SKM-1 (cell line): ENCODE measurements at regions not wholly inside any gene's neighbourhood (a gene's known extent, or its start where the extent isn't known, plus 50 kb on each side); places are given as distances from the start of the nearest gene placed in this dataset.
"Not testable (repeated sequence)": the region's sequence is repeated elsewhere in the genome, so short reads cannot be mapped to it uniquely, and the experiment has no call there.

Experiments
- DNase-seq: peaks from one replicate; lab custom pipeline; 2025; ENCODE audit not compliant: unreplicated experiment; lab: John Stamatoyannopoulos, UW

- no peak for DNase-seq
These were observed 150.9 kb upstream of the STMND1 start for GRCh38 chr6:16950825-16951495.

GRCh38 chr6:16950302-16950701, 151.5 kb upstream of the STMND1 start:
- no peak for DNase-seq

- no peak for DNase-seq
These were observed 152.1 kb upstream of the STMND1 start for GRCh38 chr6:16949716-16950115.

- DNase-seq = no peak
These were observed 153.5 kb upstream of the STMND1 start for GRCh38 chr6:16948396-16948795.

GRCh38 chr6:16947375-16948015, 154.4 kb upstream of the STMND1 start:
- DNase-seq = no peak

- no peak for DNase-seq
These were observed 157.3 kb upstream of the STMND1 start for GRCh38 chr6:16944596-16944995.

- no peak for DNase-seq
These were observed 162.0 kb upstream of the STMND1 start for GRCh38 chr6:16939839-16940238.

GRCh38 chr6:16939351-16939750, 162.5 kb upstream of the STMND1 start:
- no peak for DNase-seq

- no peak for DNase-seq
These were observed 165.0 kb upstream of the STMND1 start for GRCh38 chr6:16936893-16937292.

- DNase-seq = no peak
These were observed 167.9 kb upstream of the STMND1 start for GRCh38 chr6:16933961-16934360.

- DNase-seq = no peak
These were observed 168.3 kb upstream of the STMND1 start for GRCh38 chr6:16933532-16933931.

- DNase-seq = no peak
These were observed 168.9 kb upstream of the STMND1 start for GRCh38 chr6:16932920-16933319.

- not testable (repeated sequence) for DNase-seq
These were observed 169.8 kb upstream of the ATXN1 start for GRCh38 chr6:16931079-16931478.

GRCh38 chr6:16930432-16930831, 169.2 kb upstream of the ATXN1 start:
- DNase-seq = no peak

- DNase-seq = no peak
These were observed 168.5 kb upstream of the ATXN1 start for GRCh38 chr6:16929809-16930208.

- no peak for DNase-seq
These were observed 167.1 kb upstream of the ATXN1 start for GRCh38 chr6:16928387-16928786.

GRCh38 chr6:16927205-16927604, 165.9 kb upstream of the ATXN1 start:
- no peak for DNase-seq

GRCh38 chr6:16925461-16925860, 164.2 kb upstream of the ATXN1 start:
- DNase-seq = no peak

- DNase-seq = no peak
These were observed 161.0 kb upstream of the ATXN1 start for GRCh38 chr6:16922282-16922681.

GRCh38 chr6:16921399-16922110, 160.3 kb upstream of the ATXN1 start:
- no peak for DNase-seq

- DNase-seq = no peak
These were observed 157.3 kb upstream of the ATXN1 start for GRCh38 chr6:16918586-16918985.

- DNase-seq = no peak
These were observed 152.9 kb upstream of the ATXN1 start for GRCh38 chr6:16914184-16914583.
